ENCODE measurements at regions not wholly inside any gene's neighbourhood (a gene's known extent, or its start where the extent isn't known, plus 50 kb on each side); places are given as distances from the start of the nearest gene placed in this dataset.

DNA sequence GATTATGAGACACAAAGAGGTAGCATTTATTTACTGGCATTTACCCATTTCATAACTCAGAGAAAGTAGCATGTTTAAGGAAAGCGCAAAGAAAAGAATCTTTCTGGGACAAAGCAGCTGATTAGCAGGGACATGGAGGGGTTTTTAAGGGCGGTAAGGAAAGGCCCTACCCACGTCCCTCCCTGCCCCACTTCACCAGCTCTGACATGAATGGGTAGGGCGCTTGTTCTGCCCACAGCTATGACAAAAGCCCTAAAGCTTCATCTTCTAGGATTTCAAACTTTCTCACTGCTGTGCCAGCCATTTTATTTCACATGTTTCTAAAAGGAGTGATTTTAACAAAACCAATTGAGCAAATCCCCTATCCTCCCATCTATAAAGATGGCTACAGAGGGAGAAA, 406.9 kb upstream of the KLF6 start:
- no peak for TF ChIP-seq EP300 (IDR thresholded peaks at IDR 0.05; ENCODE audit: borderline replicate concordance)
- TF ChIP-seq RAD21 (IDR thresholded peaks at IDR 0.05; ENCODE audit: low read depth), result no peak
- TF ChIP-seq, protein P1, sequence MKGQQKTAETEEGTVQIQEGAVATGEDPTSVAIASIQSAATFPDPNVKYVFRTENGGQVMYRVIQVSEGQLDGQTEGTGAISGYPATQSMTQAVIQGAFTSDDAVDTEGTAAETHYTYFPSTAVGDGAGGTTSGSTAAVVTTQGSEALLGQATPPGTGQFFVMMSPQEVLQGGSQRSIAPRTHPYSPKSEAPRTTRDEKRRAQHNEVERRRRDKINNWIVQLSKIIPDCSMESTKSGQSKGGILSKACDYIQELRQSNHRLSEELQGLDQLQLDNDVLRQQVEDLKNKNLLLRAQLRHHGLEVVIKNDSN (IDR thresholded peaks at IDR 0.05), result no peak
- TF ChIP-seq YY1 (IDR thresholded peaks at IDR 0.05; ENCODE audit: low read depth), result no peak
- no peak for TF ChIP-seq ZBTB7A (IDR thresholded peaks at IDR 0.05; ENCODE audit: low read depth)
- no peak for TF ChIP-seq TCF12 (IDR thresholded peaks at IDR 0.05; ENCODE audit: low read depth)
- TF ChIP-seq CEBPB (IDR thresholded peaks at IDR 0.05), result no peak

DNA sequence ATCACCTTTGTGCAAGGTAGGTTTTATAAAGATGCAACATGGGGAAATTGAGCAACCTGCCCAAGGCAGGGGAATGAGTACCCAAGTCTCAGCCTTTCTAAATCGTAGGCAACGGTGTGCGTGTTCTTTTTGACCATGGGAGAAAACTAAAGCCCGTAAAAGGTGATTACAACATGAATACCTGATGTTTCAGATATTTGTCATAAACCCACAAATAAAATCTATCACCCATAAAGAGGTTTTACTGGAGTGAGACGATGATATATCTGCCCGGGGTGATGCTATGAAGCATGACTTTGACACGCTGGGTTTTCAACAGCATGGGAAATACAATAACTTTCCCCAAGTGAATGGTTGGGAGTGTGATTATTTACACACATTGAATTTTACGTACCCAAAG, 406.3 kb upstream of the KLF6 start:
- TF ChIP-seq RAD21 (IDR thresholded peaks at IDR 0.05; ENCODE audit: low read depth) (no peak), EP300 (IDR thresholded peaks at IDR 0.05; ENCODE audit: borderline replicate concordance) (no peak), ZBTB7A (IDR thresholded peaks at IDR 0.05; ENCODE audit: low read depth) (no peak), TAF1 (IDR thresholded peaks at IDR 0.05; ENCODE audit: low read depth) (no peak), EGR1 (IDR thresholded peaks at IDR 0.05) (no peak), FOXM1 (IDR thresholded peaks at IDR 0.05; ENCODE audit: borderline replicate concordance, low read depth) (no peak), CEBPB (IDR thresholded peaks at IDR 0.05) (no peak), CREB1 (IDR thresholded peaks at IDR 0.05; ENCODE audit: low read depth) (no peak), TEAD4 (IDR thresholded peaks at IDR 0.05) (no peak), YY1 (IDR thresholded peaks at IDR 0.05; ENCODE audit: low read depth) (no peak), TCF12 (IDR thresholded peaks at IDR 0.05; ENCODE audit: low read depth) (no peak), NFIC (IDR thresholded peaks at IDR 0.05) (no peak)
- TF ChIP-seq, protein P2, sequence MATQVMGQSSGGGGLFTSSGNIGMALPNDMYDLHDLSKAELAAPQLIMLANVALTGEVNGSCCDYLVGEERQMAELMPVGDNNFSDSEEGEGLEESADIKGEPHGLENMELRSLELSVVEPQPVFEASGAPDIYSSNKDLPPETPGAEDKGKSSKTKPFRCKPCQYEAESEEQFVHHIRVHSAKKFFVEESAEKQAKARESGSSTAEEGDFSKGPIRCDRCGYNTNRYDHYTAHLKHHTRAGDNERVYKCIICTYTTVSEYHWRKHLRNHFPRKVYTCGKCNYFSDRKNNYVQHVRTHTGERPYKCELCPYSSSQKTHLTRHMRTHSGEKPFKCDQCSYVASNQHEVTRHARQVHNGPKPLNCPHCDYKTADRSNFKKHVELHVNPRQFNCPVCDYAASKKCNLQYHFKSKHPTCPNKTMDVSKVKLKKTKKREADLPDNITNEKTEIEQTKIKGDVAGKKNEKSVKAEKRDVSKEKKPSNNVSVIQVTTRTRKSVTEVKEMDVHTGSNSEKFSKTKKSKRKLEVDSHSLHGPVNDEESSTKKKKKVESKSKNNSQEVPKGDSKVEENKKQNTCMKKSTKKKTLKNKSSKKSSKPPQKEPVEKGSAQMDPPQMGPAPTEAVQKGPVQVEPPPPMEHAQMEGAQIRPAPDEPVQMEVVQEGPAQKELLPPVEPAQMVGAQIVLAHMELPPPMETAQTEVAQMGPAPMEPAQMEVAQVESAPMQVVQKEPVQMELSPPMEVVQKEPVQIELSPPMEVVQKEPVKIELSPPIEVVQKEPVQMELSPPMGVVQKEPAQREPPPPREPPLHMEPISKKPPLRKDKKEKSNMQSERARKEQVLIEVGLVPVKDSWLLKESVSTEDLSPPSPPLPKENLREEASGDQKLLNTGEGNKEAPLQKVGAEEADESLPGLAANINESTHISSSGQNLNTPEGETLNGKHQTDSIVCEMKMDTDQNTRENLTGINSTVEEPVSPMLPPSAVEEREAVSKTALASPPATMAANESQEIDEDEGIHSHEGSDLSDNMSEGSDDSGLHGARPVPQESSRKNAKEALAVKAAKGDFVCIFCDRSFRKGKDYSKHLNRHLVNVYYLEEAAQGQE (IDR thresholded peaks at IDR 0.05; ENCODE audit: low read depth), result no peak
- TF ChIP-seq, protein P3, sequence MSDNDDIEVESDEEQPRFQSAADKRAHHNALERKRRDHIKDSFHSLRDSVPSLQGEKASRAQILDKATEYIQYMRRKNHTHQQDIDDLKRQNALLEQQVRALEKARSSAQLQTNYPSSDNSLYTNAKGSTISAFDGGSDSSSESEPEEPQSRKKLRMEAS (IDR thresholded peaks at IDR 0.05), result no peak
- TF ChIP-seq, protein P1 (IDR thresholded peaks at IDR 0.05), result no peak

DNA sequence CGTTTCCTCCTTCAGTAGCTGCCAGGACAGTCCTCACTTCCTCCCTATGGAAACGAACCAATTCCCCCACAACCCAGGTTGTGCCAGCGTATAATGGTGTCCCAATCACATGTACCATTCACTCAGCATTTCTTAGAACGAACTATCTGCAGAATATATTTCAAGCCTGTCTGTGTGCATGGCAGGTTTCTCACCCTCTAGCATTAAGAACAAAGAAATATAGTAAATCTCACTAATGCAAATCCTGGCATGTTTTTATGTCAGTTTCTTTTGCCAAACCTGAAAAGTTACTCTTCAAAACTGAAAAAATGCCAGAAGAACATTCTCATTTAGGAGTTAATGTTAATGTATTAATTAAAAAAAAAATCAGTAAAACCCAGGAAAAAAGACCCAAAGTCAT, 405.9 kb upstream of the KLF6 start:
- TF ChIP-seq YY1 (IDR thresholded peaks at IDR 0.05; ENCODE audit: low read depth) (no peak), FOXM1 (IDR thresholded peaks at IDR 0.05; ENCODE audit: borderline replicate concordance, low read depth) (no peak), CREB1 (IDR thresholded peaks at IDR 0.05; ENCODE audit: low read depth) (no peak), TCF12 (IDR thresholded peaks at IDR 0.05; ENCODE audit: low read depth) (no peak), ZBTB7A (IDR thresholded peaks at IDR 0.05; ENCODE audit: low read depth) (no peak), EP300 (IDR thresholded peaks at IDR 0.05; ENCODE audit: borderline replicate concordance) (no peak), EGR1 (IDR thresholded peaks at IDR 0.05) (no peak), TEAD4 (IDR thresholded peaks at IDR 0.05) (no peak), TAF1 (IDR thresholded peaks at IDR 0.05; ENCODE audit: low read depth) (no peak), RAD21 (IDR thresholded peaks at IDR 0.05; ENCODE audit: low read depth) (no peak), NFIC (IDR thresholded peaks at IDR 0.05) (no peak), CEBPB (IDR thresholded peaks at IDR 0.05) (no peak)
- TF ChIP-seq, protein P3 (IDR thresholded peaks at IDR 0.05), result no peak
- TF ChIP-seq, protein P2 (IDR thresholded peaks at IDR 0.05; ENCODE audit: low read depth), result no peak
- TF ChIP-seq, protein P1 (IDR thresholded peaks at IDR 0.05), result no peak

DNA sequence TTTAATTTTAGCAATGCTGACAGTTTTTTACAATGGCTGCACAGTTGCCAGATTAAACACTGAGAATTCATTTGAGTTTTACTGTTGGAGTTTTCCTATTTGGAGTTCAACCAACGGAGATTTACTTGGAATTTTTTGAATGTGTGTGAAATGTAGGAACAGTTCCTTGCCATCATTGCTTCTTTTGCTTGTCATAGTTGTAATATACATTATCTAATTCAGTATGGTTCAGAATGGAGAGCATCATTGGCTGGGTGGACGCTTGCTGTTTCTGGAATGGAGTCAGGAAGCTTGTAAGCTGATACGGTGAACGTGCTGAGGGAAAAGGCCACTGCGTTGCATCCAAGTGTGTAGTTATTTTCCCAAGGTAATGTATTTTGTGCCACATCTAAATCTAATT, 404.3 kb upstream of the KLF6 start:
- TF ChIP-seq TEAD4 (IDR thresholded peaks at IDR 0.05) (no peak), NFIC (IDR thresholded peaks at IDR 0.05) (no peak), TAF1 (IDR thresholded peaks at IDR 0.05; ENCODE audit: low read depth) (no peak), CEBPB (IDR thresholded peaks at IDR 0.05) (no peak), YY1 (IDR thresholded peaks at IDR 0.05; ENCODE audit: low read depth) (no peak), CREB1 (IDR thresholded peaks at IDR 0.05; ENCODE audit: low read depth) (no peak), EP300 (IDR thresholded peaks at IDR 0.05; ENCODE audit: borderline replicate concordance) (no peak), EGR1 (IDR thresholded peaks at IDR 0.05) (no peak), TCF12 (IDR thresholded peaks at IDR 0.05; ENCODE audit: low read depth) (no peak), FOXM1 (IDR thresholded peaks at IDR 0.05; ENCODE audit: borderline replicate concordance, low read depth) (no peak), ZBTB7A (IDR thresholded peaks at IDR 0.05; ENCODE audit: low read depth) (no peak), RAD21 (IDR thresholded peaks at IDR 0.05; ENCODE audit: low read depth) (no peak)
- TF ChIP-seq, protein P2 (IDR thresholded peaks at IDR 0.05; ENCODE audit: low read depth), result no peak
- TF ChIP-seq, protein P3 (IDR thresholded peaks at IDR 0.05), result no peak
- TF ChIP-seq, protein P1 (IDR thresholded peaks at IDR 0.05), result no peak

Measured in Ishikawa (cell line).